SK-N-SH treated with all-trans-retinoic acid at 6 μM for 48 hours (cell line): ENCODE measurements at regions not wholly inside any gene's neighbourhood (a gene's known extent, or its start where the extent isn't known, plus 50 kb on each side); places are given as distances from the start of the nearest gene placed in this dataset.

Experiments used
- CREB5 ChIP-seq: fragments of 250-450 bp; sonication (Bioruptor Pico); IDR thresholded peaks from 2 replicates; pipeline ENCODE4 v1.5.1; 2020; ENCODE audit warnings: low read depth, mild to moderate bottlenecking, moderate library complexity
- CSDC2 ChIP-seq: fragments of 250-450 bp; sonication (Bioruptor Pico); IDR thresholded peaks from 2 replicates; pipeline ENCODE4 v1.5.0; 2020; ENCODE audit warnings: mild to moderate bottlenecking, moderate library complexity
- ESRRG ChIP-seq: fragments of 250-450 bp; sonication (Bioruptor Pico); IDR thresholded peaks from 2 replicates; pipeline ENCODE4 v1.6.1; 2021; ENCODE audit warnings: mild to moderate bottlenecking
- OSR1 ChIP-seq: fragments of 250-450 bp; sonication (Bioruptor Pico); IDR thresholded peaks from 2 replicates; pipeline ENCODE4 v1.8.0; 2022; ENCODE audit warnings: moderate library complexity, mild to moderate bottlenecking, inconsistent platforms
- PATZ1 ChIP-seq: fragments of 250-450 bp; sonication (Bioruptor Pico); IDR thresholded peaks from 2 replicates; pipeline ENCODE4 v1.8.0; 2020; ENCODE audit warnings: mild to moderate bottlenecking, moderate library complexity, borderline replicate concordance
- SNAI2 ChIP-seq: fragments of 250-450 bp; sonication (Bioruptor Pico); IDR thresholded peaks from 2 replicates; pipeline ENCODE4 v1.5.0; 2020; ENCODE audit warnings: mild to moderate bottlenecking, moderate library complexity
- TCF4 ChIP-seq: fragments of 250-450 bp; sonication (Bioruptor Pico); IDR thresholded peaks from 2 replicates; pipeline ENCODE4 v1.8.0; 2021; ENCODE audit warnings: mild to moderate bottlenecking, moderate library complexity, borderline replicate concordance
- TOX ChIP-seq: fragments of 250-450 bp; sonication (Bioruptor Pico); IDR thresholded peaks from 2 replicates; pipeline ENCODE4 v1.8.0; 2021; ENCODE audit warnings: mild to moderate bottlenecking, moderate library complexity, borderline replicate concordance
- ZNF565 ChIP-seq: fragments of 450-650 bp; formaldehyde crosslinking; conservative IDR thresholded peaks from 2 replicates; pipeline ENCODE4 v1.5.0; 2020; ENCODE audit warnings: low read depth, mild to moderate bottlenecking, moderate library complexity
- ZNF70 ChIP-seq: fragments of 450-650 bp; formaldehyde crosslinking; IDR thresholded peaks from 2 replicates; pipeline ENCODE4 v1.5.0; 2020; ENCODE audit warnings: mild to moderate bottlenecking, moderate library complexity

GRCh38 chr3:56874269-56874668 is 72.5 kb upstream of the ARHGEF3 start:
- TF ChIP-seq PATZ1: no peak
- no peak for TF ChIP-seq CREB5 (CRISPR knock-in tag)
- peak; percentile 89 for TF ChIP-seq TCF4 (CRISPR knock-in tag)
- TF ChIP-seq ZNF70 (CRISPR knock-in tag): no peak
- no peak for TF ChIP-seq CSDC2 (CRISPR knock-in tag)
- no peak for TF ChIP-seq SNAI2 (CRISPR knock-in tag)
- TF ChIP-seq OSR1 (CRISPR knock-in tag): no peak
- TF ChIP-seq ZNF565: no peak
- TF ChIP-seq TOX: no peak
- TF ChIP-seq ESRRG (CRISPR knock-in tag): no peak
